Stimulated activated CD8-positive, alpha-beta memory T cell treated with anti-CD3 and anti-CD28 coated beads, Interleukin-7, amount 100 ng/mL, for 4 hours (primary cell): ENCODE measurements at regions not wholly inside any gene's neighbourhood (a gene's known extent, or its start where the extent isn't known, plus 50 kb on each side); places are given as distances from the start of the nearest gene placed in this dataset.

Experiments used
- DNase-seq, 2 donors: peaks; one replicate each; pipeline ENCODE4 v3.0.0-alpha.2; 2020; ENCODE audit warnings: low read depth in 2 of 2

DNA sequence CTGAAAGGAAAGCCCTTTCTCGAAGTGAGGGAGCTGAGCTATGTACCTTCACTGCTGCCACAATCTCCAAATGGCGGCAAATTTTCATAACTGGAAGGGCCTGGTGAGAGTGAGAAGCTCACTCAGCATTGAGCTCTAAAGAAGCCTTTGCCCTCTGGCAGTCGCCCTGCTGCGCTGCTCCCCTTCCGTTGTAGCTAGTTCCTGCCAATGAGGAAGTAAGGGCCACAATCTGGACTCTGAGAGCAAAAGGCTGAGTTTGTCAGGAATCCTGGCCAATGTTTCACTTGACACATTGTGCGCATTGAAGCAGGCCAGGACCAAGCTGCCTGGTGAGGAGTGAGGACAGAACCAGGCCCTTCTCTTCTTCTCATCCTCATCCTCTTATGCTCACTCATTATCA, 579.5 kb downstream of the PDCD6IP start:
- DNase-seq, result no peak

DNA sequence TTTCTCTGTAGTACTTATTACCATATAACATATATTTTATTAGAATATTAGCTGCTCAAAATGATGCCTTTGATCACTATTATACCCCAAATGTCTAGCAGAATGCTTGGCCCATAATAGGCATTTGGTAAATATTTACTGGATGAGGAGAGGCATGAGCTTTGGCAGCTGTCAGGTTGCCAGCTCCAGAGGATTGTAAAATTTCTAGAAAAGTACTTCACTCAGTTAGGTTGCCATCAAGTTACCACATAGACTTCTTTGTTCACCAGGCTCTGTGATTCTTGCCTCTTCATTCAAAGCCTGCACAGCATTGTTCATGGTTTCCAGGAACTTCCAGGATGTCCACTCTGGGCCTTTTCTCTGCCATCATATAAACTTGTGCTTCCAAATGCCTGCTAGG, 582.8 kb downstream of the PDCD6IP start:
- no peak for DNase-seq

DNA sequence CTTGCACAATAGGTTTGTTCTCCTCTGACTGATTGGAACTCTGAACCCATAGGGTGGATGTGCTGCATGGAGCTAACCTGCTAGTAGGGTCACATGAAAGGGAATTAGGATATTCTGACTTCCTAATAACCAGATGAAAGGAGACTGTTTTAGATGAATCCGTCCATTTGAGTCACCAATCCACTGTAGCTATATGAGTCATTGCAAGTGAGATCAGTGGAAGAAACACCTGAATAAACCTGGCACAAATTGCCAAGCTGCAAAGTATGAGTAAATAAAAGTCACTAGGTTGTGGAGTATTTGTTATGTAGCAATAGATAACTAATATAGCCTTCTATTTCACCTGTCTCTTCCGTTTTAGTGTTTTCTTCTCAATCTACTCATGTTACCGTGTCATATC, 584.4 kb downstream of the PDCD6IP start:
- DNase-seq, result no peak

DNA sequence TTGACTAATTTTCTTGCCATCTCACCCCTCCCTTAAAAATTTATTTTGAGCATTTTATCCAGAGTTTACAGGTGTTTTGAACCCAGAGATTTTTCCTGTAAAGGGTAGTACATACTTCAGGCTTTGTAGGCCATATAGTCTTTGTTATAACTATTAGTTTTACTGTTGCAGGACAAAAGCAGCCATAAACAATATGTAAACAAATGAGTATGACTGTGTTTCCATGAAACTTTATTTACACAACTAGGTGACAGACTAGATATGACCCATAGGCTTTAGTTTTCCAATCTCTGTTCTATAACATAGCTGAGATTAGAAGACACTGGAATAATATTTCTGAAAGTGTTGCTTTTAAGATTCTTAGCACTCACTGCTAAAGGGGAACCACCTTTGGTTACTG, 587.9 kb downstream of the PDCD6IP start:
- no peak for DNase-seq

DNA sequence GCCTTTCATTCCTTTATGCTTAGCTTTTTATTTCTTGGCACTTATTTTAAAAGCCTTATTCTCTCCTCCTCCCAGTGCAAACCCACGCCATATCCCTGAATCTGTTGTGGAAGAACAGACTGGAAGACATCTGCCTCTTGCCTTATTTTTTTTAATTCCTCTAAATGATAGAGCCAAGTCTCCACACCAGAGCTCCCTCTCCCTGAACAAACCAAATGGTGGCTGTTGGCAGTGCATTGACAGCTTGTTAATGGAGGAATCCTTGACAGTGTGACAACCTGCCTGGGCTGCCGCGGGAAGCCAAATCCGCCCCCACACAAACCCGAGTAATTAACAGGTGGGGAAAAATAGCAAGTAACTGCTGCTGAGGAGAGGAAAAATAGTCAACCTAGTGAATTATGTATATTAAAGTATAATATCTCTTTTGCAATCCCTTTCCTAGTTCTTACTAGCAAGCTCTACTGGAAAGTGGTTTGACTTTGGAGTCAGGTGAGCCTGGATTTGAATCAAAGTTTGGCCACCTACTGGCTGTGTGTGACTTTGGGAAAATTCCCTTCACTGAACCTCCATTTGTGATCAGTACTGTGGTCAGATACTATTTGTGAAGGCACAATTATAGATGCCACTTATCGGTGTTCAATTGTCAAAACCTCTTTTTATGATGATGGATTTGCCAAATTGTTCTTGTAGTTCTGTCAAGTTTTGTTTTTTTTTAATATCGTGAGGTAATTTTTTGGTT, 589.6 kb downstream of the PDCD6IP start:
- DNase-seq, result no peak

DNA sequence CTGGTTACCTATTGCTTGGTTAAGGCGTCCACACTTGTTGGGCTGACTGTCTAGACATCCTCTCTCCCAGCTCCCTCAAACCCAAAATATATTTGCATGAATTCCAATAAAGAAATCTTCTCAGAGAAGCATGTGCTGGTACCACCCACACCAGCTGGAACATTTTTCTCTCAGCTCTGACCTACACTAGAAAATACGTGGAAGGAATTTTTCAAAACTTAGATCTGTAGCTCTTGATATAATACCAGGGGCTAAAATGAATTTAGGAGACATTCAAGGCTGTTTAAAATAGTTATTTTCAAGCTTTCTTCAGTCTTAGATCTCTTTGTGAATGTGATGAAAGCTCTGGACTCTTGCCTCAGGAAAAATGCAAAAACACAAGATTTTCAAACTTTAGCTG, 590.4 kb downstream of the PDCD6IP start:
- no peak for DNase-seq

DNA sequence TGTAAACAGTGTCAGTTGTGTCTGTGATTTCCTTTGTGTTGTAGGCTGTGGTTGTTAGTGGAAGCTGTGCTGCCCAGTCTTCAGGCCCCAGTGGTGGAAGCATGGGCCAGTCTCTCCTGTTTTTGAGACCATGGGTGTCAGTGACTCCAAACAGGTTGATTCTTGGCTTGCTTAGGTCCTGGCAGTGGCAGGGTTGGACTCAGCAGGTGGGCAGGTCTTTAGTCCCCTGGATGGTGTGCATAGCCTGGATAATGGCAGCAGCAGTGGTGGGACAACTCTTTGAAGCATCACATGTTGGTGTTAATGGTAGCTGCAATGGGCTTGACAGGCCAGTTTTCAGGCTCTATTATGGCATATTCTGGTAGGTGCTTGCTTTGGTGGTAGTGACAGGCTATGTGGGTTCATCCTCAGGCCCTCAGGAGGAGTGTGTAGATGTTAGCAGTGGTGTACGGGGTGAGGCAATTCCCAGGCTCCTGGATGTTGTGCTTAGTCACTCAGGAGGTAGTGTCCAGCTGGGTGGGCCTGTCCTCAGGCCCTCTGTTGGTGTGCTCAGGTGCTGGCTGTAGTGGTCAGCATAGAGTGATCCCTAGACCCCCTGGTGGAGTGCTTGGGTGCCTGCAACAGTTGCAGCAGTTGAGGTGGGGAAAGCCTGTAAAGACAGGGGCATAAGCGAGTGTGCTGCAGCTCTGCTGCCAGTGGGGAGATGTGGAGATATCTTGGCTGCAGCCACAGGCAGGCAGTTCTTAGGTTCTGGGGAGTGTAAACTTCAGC, 596.7 kb downstream of the PDCD6IP start:
- no peak for DNase-seq

DNA sequence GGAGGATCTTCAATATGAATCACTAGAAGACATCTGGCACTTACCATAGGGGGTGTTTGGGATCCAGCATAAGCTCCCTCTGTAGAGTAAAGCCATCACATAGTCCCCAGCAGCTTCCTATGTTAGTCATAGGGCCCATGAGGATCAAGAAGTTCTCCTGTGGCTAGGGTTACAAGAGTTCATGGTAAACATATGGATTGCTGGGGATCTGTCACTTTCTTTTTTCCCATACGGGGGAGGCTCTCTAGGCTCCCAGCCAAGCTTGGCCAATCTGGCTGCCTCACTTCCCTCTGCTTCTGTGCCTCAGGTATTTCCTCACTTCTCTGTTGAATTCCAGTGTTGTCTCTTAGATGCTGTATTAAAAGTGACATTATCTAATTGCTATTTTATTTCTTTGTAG, 597.9 kb downstream of the PDCD6IP start:
- no peak for DNase-seq

DNA sequence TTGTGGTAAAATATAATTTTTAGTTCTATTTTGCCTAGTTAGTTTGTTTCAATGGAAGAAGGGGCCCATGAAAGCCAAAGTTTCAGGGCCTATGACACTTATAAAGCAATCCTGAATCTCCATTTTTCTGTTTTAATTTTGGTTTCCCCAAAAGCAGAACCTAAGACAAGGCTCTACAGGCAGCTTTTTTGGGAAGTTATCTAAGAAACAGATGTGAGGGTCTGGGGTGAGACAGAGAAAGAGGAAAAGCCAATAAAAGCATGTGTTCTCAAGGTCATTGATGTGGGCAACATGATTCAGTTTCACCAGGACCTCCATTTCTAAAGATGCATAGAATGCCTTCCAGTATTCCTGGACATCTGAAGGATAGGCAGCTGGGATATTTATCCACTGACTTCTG, 598.5 kb downstream of the PDCD6IP start:
- no peak for DNase-seq

DNA sequence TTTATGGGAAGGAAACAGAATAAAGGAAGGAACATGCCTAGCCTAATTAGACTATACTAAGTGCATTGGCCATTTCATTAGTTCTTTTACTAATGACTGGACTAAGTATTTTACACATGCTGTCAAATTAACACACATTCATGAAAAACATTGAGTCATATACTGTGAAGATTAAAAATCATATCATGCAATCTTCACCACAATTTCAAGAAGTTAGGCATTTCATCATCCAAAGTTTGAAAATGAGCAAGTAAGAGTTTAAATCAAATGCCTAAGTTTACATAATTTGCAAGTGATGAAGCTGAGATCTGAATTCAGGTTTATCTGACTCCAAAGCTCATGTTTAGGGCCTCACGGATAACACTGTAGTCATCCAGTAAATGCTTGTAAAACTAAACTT, 601.0 kb downstream of the PDCD6IP start:
- DNase-seq, result no peak

DNA sequence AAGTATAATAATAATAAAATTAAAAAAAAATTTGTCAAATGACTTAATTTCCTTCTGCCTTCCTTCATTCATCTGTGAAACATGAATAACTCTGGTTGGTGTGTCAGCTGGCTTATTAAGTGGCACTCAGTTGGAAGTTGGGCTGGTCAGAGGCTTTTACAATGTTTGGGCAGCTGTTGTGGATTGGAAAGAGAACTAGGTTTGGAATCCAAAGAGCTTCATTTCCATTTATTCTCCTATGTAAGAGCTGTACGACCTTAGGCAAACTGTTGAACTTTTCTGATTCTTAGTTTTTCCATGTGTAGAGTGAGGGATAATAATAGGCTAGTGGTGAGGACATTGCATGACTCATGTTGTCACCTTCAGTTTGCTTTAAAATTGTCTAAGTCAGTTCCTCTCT, 606.7 kb downstream of the PDCD6IP start:
- no peak for DNase-seq

DNA sequence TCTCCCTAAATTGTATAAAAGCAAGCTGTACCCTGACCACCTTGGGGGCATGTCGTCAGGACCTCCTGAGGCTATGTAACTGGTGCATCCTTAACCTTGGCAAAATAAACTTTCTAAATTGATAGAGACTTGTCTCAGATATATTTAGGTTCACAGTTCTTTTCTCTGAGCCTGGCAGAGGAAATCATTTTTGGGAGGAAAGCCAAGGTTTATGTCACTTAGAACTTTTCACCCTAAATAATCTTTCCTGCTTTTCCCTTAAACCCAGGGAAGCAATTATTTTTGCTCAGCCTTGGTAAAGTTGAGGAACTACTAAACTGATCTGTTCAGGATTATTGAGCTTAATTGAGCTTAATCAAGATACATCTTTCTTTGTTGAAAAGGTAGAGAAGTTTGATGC, 608.9 kb downstream of the PDCD6IP start:
- DNase-seq, result no peak

DNA sequence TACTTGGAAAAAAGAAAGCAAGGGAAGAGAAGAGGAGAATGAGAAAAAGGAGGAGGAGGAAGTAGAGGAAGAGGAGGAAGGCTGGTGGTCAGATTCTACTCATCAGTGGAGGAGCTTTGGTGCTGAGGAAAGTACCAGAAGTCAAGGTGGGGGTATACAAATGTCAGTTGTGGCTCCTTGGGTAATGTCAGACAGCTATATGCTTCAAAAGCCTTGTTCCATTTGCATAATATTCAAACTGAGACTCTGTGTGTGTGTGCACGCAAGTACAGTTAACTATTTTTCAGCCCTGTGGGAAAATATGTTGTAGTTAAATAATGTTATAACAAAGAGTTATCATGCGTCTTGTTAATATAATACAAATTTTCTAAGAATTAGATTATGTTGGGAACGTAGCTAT, 609.7 kb downstream of the PDCD6IP start:
- no peak for DNase-seq

DNA sequence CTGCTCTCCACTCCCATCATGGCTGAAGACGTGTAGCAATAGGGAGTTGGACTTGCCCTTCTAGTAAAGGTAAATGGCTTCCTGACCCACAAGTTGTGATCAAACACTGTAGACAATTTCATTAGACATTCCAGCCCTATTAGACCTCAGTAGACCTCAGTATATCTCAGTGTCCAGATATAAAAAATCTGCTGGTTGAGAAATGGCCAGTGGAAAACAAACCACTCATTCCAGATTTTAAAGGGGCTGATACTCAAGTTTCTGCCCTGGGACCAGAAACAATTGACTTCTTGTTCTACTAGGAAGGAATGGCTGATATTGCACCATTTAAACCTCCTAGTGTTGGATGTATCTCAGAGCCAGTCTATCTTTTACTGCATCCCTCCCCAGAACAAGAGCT, 613.2 kb downstream of the PDCD6IP start:
- no peak for DNase-seq

DNA sequence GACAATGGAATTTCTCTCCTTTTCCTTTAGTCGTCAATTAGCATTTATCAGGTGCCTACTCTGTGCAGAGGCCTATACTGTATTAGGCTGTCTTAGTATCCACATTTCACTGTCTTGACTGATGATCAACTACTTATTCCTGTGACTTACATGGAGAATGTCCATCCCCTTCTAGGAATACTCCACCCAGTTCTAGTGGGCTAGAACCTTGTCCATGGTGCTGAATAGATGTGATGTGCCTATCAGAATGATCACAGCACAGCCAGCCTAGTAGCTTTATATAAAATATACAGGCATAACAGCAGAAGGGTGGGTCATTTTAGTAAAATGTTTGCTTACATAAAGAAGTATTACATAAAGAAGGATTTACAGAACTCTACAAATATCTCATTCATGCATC, 621.4 kb downstream of the PDCD6IP start:
- no peak for DNase-seq

DNA sequence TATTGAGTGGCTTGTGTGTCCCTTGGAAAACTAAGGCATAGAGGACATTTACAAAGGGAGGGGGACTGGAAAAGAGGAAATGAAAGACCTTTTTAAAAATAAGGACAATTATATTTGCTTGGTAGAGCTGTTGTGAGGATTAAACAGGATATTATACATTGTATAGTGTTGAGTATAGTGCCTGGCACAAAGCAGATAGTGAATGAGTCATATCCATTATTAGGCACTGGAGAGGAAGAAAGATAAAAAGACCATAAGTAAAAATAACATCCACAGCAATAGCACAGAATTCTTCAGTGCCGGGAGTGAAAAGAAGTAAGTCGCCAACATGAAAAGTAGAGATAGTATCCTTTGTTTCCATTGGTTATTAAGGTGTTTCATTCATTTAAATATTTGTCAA, 623.3 kb downstream of the PDCD6IP start:
- DNase-seq, result no peak

DNA sequence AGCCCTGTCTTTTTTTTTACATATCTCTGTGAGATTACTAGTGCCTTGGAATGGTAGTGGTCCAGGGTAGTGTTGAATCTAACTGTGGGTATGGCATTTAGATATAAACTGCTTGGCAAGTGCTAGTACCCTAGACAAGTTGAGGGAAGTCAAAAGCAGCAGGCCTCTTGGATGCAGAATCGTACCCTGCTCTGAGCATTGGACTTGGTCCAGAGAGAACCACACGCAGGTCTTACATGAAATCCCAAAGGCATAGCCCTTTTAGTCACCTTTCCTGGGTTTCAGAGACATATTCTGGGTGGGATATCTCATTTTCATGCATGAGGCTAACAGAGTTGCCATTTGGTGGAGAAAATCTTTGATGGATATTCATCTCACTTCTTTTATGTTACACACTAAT, 641.4 kb downstream of the PDCD6IP start:
- no peak for DNase-seq

DNA sequence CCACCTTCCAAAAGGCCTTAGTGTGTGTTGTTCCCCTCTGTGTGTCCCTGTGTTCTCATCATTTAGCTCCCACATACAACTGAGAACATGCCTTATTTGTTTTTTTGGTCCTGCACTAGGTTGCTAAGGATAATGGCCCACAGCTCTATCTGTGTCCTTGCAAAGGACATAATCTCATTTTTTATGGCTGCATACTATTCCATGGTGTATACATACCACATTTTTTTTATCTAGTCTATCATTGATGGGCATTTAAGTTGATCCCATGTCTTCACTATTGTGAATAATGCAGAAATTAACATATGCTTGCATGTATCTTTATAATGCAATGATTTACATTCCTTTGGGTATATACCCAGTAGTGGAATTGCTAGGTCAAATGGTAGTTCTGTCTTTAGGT, 645.7 kb downstream of the PDCD6IP start:
- no peak for DNase-seq

DNA sequence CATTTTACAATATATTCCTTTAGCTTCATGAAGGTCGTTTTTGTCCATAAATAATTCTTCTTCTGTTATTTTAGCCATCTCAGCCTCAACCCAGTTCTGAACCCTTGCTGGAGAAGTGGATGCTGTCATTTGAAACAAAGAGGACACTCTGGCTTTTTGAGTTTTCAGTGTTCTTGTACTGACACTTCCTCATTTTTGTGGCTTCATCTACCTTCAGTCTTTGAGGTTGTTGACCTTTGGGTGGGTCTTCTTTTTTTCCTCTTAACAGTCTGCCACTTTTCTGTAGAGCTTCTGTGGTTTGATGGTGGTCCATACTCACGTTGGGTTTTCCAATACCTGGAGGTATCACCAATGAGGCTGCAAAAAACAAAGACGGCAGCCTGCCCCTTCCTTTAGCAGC, 650.9 kb downstream of the PDCD6IP start:
- DNase-seq, result no peak

DNA sequence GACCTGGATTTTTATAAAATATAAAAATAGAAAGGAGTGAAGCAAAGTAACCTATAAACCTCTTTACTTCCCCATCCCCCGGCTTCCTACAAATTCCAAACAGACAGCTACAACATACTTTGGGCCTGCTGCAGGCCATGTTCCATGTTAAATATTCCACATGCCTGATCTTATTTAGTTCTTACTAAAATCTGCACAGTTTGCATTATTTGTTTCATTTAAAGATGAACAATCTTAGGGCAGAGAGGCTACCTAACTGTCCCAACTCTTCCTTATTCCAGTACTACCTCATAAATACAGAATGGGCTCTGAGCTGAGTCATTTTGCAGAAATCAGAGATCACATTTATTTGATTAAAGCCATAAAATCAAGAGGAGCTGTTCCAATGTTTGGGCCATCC, 665.0 kb downstream of the PDCD6IP start:
- no peak for DNase-seq

DNA sequence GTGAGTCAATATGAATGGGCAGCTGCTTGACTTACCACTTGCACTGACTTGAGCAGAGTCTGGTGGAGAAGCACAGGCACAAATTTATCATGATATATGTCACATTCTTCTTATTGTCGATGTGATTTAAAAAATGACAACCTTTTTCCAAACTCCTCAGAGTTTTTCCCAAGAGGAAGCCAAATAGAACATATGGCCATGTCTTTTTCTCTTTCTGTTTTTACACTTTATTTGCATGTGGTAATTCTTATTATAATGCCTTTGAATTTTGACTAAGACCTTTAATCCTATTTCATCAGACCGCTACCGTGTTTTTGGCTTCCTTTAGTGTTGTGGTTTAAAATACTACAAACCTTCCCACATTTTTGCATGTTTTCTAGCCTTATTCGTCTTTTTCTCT, 666.2 kb downstream of the PDCD6IP start:
- no peak for DNase-seq

DNA sequence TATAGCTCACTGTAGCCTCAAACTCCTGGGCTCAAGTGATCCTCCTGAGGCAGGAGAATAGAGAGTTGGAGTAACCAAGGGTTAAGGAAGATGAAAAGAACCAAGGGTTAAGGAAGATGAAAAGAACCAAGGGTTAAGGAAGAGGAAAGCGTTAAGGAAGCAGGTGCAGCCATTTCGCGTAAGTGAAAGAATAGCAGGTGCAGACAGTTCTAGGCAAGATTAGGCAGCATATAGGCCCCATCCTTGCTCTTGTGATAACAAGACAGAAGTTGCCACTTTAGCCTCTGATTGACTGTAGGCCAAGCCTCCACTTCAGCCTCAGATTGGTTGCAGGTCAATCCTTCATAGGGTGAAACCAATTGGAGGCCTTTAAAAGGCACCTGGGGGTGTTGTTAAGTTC, 677.4 kb downstream of the PDCD6IP start:
- no peak for DNase-seq

DNA sequence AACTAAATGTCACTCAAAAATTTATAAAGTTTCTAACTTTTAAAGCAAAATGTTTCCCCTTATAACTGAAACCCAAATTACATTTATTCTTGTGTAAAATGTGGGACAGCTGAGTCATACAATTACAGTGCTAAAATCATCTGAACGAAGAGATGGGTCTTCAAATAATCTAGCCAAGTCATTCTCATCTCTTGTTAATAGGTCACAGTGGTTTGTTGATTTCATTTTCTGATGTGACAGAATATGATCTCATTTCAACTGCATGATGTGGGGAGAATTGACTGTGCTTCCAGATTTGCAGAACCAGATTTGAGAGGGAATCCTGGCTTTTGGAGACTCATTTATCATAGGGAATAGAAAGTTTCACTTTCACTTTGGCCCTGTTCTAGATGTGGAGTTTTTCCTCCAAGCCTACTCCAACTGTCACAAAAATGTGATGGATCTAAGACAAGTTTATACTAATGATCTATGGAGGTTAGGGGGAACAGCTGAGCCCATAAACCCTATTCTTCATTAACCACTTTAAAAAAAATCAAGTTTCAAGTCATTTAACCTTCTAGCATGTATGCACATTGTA, 685.0 kb downstream of the PDCD6IP start:
- no peak for DNase-seq
